Skeletal muscle satellite cell (primary cell): ENCODE measurements at regions not wholly inside any gene's neighbourhood (a gene's known extent, or its start where the extent isn't known, plus 50 kb on each side); places are given as distances from the start of the nearest gene placed in this dataset.

Source experiments
- H3K27me3 ChIP-seq: 2 replicates; pipeline ENCODE4 v1.7.0; 2013; ENCODE audit warnings: low read length; ENCODE audit not compliant: control insufficient read depth, insufficient read depth
- H3K36me3 ChIP-seq: 2 replicates; pipeline ENCODE4 v1.7.0; 2013; ENCODE audit warnings: mild to moderate bottlenecking, control low read depth, low read length; ENCODE audit not compliant: insufficient read depth
- H3K4me1 ChIP-seq: 2 replicates; pipeline ENCODE4 v1.7.0; 2013; ENCODE audit warnings: low read length; ENCODE audit not compliant: control insufficient read depth, insufficient read depth
- H3K4me2 ChIP-seq: 2 replicates; pipeline ENCODE4 v1.7.0; 2013; ENCODE audit warnings: mild to moderate bottlenecking, low read length
- H3K4me3 ChIP-seq: 2 replicates; pipeline ENCODE4 v1.7.0; 2013; ENCODE audit warnings: low read length
- H3K9ac ChIP-seq: 2 replicates; pipeline ENCODE4 v1.7.0; 2013; ENCODE audit warnings: mild to moderate bottlenecking, low read depth, low read length, moderate library complexity
- H3K9me3 ChIP-seq: replicated peaks from 2 replicates; pipeline ENCODE4 v1.7.0; 2013; ENCODE audit warnings: mild to moderate bottlenecking, control low read depth, low read length

DNA sequence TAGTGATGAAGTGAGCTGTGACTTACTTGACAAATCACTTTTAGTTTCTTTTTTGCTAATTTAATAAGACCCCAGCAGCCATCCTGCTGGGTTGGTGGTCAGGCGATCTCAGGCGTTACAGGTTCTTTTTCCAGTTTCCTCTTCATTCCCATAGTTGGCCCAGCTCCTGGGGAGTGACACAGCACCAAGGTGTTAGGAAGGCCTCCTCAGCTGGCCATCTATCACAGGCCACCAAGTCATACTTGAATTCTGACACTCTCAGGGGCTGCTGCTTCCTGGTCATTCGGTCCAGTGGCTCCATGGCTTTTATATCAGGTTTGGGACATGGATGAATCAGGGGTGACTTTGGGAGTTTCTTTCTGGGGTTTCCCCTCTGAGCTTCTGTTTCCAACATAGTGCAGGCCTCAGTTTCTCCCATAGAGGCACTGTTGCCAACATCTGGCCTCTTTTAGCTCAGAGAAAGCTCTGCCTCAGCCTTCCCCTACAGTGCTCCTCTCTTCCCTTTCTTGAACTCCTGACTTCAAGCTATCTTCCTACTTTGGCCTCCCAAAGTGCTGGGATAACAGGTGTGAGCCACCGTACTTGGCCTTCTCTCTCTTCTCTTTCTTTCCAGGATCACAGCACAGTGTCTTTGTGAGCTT, 211.8 kb downstream of the NR2F2 start:
- Histone ChIP-seq H3K4me2 (no peak overlapping the region), H3K4me1 (no peaks in the 10 kb centered on the region)

DNA sequence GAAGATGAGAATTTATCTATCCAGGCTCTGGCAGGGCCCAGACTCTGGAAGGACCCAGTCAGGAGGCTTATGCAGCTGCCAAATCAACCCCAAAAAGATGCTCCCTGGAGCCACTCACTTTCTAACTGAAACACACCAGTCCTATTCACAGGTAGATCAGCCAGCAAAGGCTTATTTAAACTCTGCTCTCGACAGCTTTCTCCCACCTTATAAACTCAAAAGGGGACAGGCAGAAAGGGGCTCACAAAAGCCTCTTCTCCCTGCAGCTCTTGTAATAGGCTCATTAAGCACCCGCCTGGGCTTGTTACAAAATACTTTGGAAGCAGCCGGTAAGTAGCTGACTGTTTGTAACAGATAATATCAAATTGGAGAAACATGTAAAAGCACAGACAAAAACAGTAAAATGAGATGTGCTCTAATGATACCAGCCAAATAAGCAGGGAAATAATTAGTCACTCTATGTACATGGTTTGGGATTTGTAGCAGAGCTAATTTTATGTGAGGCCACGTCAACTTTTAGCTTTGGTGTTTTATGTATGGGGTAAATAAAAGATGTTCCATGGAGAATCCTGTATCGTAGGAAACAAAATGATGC, 213.8 kb downstream of the NR2F2 start:
- H3K4me3 ChIP-seq = no peak overlapping the region
- no peaks in the 10 kb centered on the region for H3K4me1 ChIP-seq
- no peak overlapping the region for H3K4me2 ChIP-seq
- H3K27me3 ChIP-seq = no peaks in the 10 kb centered on the region
- no peaks in the 10 kb centered on the region for H3K36me3 ChIP-seq
- no peaks in the 10 kb centered on the region for H3K9me3 ChIP-seq
- no peak overlapping the region for H3K9ac ChIP-seq

More for the DNA sequence above, 211.8 kb downstream of the NR2F2 start:
- Histone ChIP-seq H3K9ac (no peak overlapping the region), H3K4me3 (no peak overlapping the region), H3K9me3 (no peaks in the 10 kb centered on the region), H3K27me3 (no peaks in the 10 kb centered on the region), H3K36me3 (no peaks in the 10 kb centered on the region)

DNA sequence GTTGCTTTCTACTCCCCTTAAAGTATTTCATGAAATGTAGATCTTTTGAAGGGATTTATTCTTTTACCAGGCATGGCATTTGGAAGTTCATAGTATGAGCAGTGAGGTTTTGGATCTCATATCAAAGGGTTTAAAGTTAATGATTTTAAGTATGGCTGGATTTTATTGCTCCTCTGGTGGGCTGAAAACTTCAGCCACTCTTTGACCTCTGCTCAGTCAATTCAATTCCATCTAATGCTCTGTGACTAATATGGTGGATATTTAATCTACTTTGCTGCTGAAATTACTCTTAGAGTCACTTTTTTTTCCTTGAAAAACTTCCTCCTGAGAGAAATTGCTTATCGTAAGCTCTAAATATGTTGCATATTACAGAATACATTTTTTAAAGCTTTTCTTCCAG, 218.6 kb downstream of the NR2F2 start:
- no peaks in the 10 kb centered on the region for H3K27me3 ChIP-seq
- no peak overlapping the region for H3K4me3 ChIP-seq
- peaks cover 16% of the 10 kb centered on the region for H3K4me1 ChIP-seq
- no peaks in the 10 kb centered on the region for H3K36me3 ChIP-seq
- no peaks in the 10 kb centered on the region for H3K9me3 ChIP-seq
- H3K9ac ChIP-seq = no peak overlapping the region
- H3K4me2 ChIP-seq = no peak overlapping the region

DNA sequence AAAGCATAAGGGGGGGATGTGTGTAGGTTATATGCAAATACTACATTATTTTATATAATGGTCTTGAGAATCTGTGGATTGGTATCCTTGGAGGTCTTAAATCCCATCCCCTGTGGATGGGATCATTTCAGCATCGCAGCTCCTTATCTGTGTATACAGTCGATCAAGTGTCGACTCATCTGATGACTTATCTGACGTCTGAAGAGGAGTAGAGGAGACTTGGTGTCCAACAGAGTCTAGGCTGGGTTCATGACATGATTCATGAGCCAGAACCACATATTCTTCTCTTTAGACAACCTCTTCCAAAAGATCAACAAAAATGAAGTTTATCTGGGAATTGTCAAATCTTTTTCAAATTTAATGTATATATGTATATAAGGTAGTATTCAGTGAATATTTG, 220.7 kb downstream of the NR2F2 start:
- Histone ChIP-seq H3K4me2 (no peak overlapping the region), H3K4me3 (no peak overlapping the region), H3K36me3 (no peaks in the 10 kb centered on the region), H3K9ac (no peak overlapping the region), H3K27me3 (no peaks in the 10 kb centered on the region), H3K9me3 (no peaks in the 10 kb centered on the region), H3K4me1 (peaks cover 17% of the 10 kb centered on the region)

DNA sequence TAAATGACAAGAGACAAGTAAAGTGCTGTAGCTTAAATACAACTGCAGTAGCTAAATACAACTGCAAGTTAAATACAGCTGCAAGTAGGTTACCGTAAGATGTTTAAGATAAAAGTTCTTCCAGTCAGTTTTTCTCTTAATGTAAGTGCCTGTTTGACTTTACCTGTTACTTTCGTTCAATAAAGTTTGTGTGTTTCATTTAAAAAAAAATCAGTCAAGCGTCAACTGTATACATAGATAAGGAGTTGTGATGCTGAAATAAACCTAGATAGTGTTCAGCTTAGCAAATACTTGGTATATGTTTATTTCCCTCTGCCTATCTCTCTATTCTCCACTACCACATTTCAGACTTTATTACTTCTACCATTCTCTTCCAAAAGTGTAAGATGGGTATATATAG, 221.2 kb downstream of the NR2F2 start:
- Histone ChIP-seq H3K36me3 (no peaks in the 10 kb centered on the region), H3K4me3 (no peak overlapping the region), H3K27me3 (no peaks in the 10 kb centered on the region), H3K9ac (no peak overlapping the region), H3K9me3 (no peaks in the 10 kb centered on the region), H3K4me2 (no peak overlapping the region), H3K4me1 (peaks cover 17% of the 10 kb centered on the region)

GRCh38 chr15:96553006-96553405, 222.5 kb downstream of the NR2F2 start:
- Histone ChIP-seq H3K27me3 (no peaks in the 10 kb centered on the region), H3K4me1 (peaks cover 17% of the 10 kb centered on the region), H3K9ac (peak overlapping the region; percentile 53), H3K4me3 (no peak overlapping the region), H3K36me3 (no peaks in the 10 kb centered on the region), H3K9me3 (no peaks in the 10 kb centered on the region), H3K4me2 (peak overlapping the region; percentile 32)

DNA sequence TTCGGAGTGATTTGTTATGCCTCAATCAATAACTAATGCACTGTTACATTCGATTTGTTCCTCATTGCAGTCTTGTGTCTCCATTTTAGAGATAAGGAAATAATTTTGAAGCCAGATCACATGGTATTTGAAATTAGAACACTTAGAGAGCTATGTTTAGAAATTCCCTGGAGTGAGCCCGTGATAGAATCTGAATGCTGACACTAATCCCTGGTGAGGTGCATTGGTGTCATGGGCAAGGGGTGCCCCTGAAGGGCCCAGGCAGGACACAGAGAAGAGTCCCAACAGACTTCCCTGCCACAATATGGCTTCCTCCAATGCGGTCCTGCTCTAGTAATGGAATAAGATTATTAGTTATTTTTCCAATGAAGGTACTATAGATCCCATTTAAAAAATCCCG, 223.0 kb downstream of the NR2F2 start:
- Histone ChIP-seq H3K4me3 (no peak overlapping the region), H3K27me3 (no peaks in the 10 kb centered on the region), H3K4me1 (peaks cover 17% of the 10 kb centered on the region), H3K9ac (peak overlapping the region; percentile 53), H3K9me3 (no peaks in the 10 kb centered on the region), H3K36me3 (no peaks in the 10 kb centered on the region), H3K4me2 (peak overlapping the region; percentile 32)

GRCh38 chr15:96553931-96554330, 223.4 kb downstream of the NR2F2 start:
- Histone ChIP-seq H3K9ac (peak overlapping the region; percentile 53), H3K27me3 (no peaks in the 10 kb centered on the region), H3K4me2 (no peak overlapping the region), H3K36me3 (no peaks in the 10 kb centered on the region), H3K4me3 (no peak overlapping the region), H3K4me1 (peaks cover 17% of the 10 kb centered on the region), H3K9me3 (no peaks in the 10 kb centered on the region)

DNA sequence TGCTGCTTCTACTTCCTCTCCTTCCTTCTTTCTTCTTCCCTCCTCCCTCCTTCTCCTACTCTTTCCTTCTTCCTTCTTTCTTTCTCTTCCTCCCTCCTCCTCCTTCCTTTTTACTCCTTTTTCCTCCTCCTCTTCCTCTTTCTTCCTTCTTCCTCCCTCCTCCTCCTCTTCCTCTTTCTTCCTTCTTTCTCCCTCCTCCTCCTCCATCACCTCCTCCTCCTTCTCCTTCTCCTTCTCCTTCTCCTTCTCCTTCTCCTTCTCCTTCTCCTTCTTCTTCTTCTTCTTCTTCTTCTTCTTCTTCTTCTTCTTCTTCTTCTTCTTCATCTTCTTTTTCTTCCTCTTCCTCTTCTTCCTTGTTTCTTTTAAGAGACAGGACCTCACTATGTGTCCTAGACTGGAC, 224.0 kb downstream of the NR2F2 start:
- Histone ChIP-seq H3K9me3 (no peaks in the 10 kb centered on the region), H3K4me2 (no peak overlapping the region), H3K27me3 (no peaks in the 10 kb centered on the region), H3K36me3 (no peaks in the 10 kb centered on the region), H3K4me3 (no peak overlapping the region), H3K9ac (no peak overlapping the region), H3K4me1 (peaks cover 17% of the 10 kb centered on the region)

- H3K36me3 ChIP-seq = no peaks in the 10 kb centered on the region
- H3K4me2 ChIP-seq = no peak overlapping the region
- H3K9me3 ChIP-seq = no peaks in the 10 kb centered on the region
- H3K27me3 ChIP-seq = no peaks in the 10 kb centered on the region
- no peak overlapping the region for H3K4me3 ChIP-seq
- H3K9ac ChIP-seq = no peak overlapping the region
- H3K4me1 ChIP-seq = peaks cover 7% of the 10 kb centered on the region
Observed at GRCh38 chr15:96559087-96559486, 228.6 kb downstream of the NR2F2 start.

DNA sequence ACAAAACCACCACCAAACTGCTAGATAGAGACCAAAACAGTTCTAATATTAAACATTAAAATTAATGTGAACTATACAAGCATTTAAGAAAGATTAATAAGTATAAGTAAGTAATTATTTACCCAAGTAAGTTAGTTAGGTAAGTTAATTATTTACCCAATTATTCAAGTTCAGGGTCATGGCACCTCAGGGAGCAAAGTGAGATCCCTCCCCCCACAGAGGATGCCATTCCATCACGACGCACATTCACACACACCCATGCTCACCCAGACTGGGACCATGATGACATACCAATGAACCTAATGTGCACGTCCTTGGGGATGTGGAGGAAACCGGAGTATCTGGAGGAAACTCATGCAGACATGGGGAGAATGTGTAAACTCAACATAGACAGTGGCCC, 229.1 kb downstream of the NR2F2 start:
- Histone ChIP-seq H3K36me3 (no peaks in the 10 kb centered on the region), H3K4me3 (no peak overlapping the region), H3K4me2 (no peak overlapping the region), H3K9me3 (no peaks in the 10 kb centered on the region), H3K9ac (no peak overlapping the region), H3K4me1 (peaks cover 7% of the 10 kb centered on the region), H3K27me3 (no peaks in the 10 kb centered on the region)

DNA sequence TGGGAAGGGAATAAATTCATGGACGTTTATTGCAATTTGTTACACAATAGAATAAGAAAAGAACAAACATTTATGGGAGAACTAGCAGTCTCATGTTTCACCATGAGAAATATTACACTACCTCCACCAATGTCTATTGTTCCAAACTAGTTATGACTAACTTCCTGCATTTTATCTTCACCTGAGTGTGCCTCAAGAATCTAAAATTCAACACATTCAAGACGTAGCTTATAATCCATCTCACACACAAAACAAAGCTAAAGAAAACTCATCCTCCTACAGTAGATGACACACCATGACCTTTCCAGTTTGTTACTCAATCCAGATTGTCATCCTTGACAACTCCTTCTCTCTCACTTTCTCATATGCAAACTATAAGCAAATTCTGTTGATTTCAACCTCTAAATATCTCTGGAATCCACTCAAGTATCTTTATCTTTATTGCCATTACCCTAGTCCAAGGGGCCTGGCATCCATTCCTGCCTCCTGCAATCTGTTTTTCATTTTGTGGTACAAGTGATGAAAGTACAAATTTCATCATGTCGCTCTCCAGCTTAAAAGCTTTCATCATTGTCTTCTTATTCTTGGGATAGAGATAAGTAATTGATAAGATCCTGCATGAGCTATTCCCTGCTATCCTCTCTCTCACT, 229.9 kb downstream of the NR2F2 start:
- Histone ChIP-seq H3K4me1 (peaks cover 14% of the 10 kb centered on the region), H3K4me2 (no peak overlapping the region), H3K9ac (no peak overlapping the region), H3K4me3 (no peak overlapping the region), H3K9me3 (no peaks in the 10 kb centered on the region), H3K36me3 (no peaks in the 10 kb centered on the region), H3K27me3 (no peaks in the 10 kb centered on the region)
